Prostate gland (tissue), 2 donors: ENCODE measurements at regions not wholly inside any gene's neighbourhood (a gene's known extent, or its start where the extent isn't known, plus 50 kb on each side); places are given as distances from the start of the nearest gene placed in this dataset.
"Not testable (repeated sequence)": the region's sequence is repeated elsewhere in the genome, so short reads cannot be mapped to it uniquely, and the experiment has no call there.

Experiments used
- DNase-seq: peaks from one replicate; pipeline ENCODE4 v3.0.0-alpha.2; 2019; ENCODE audit warnings: low spot score
- H3K27ac ChIP-seq, 2 donors: fragments of 200-600 bp; sonication (generic); 2 replicates each; pipeline ENCODE4 v1.5.1; 2017 to 2019
- H3K27me3 ChIP-seq: fragments of 200-600 bp; sonication (generic); replicated peaks from 2 replicates; pipeline ENCODE4 v1.5.1; 2019; ENCODE audit not compliant: insufficient read depth
- H3K36me3 ChIP-seq, 2 donors: fragments of 200-600 bp; sonication (generic); 1 replicate in 1 of 2; 2 replicates in 1 of 2; pipeline versions ENCODE4 v1.5.1 to v1.8.1; 2017 to 2019
- H3K4me1 ChIP-seq: fragments of 200-600 bp; sonication (generic); replicated peaks from 2 replicates; pipeline ENCODE4 v1.5.1; 2019
- H3K4me3 ChIP-seq, 2 donors: fragments of 200-600 bp; sonication (generic); 2 replicates each; pipeline ENCODE4 v1.5.1; 2017 to 2019
- H3K9me3 ChIP-seq: fragments of 200-600 bp; sonication (generic); 2 replicates; pipeline ENCODE4 v1.5.1; 2017
- CTCF ChIP-seq, 4 experiments: fragments of 200-600 bp in 2 of 4; fragments of 450-650 bp in 2 of 4; sonication (generic) in 2 of 4; IDR thresholded peaks; 1 replicate in 3 of 4; 2 replicates in 1 of 4; pipeline ENCODE4 v1.5.1; 2016 to 2019; ENCODE audit warnings: antibody characterized with exemption in 4 of 4, mild to moderate bottlenecking in 2 of 4, moderate library complexity in 2 of 4
- POLR2A ChIP-seq: fragments of 450-650 bp; IDR thresholded peaks from one replicate; pipeline ENCODE4 v1.6.1; 2016; ENCODE audit warnings: antibody characterized with exemption, mild to moderate bottlenecking
- POLR2AphosphoS5 ChIP-seq: sonication (generic); formaldehyde crosslinking; IDR thresholded peaks from one replicate; pipeline ENCODE4 v1.6.1; 2017; ENCODE audit warnings: antibody characterized with exemption
- WGBS: methylation state at CpG from one replicate; pipeline ENCODE4 v1.1.5; 2018; 5-methylcytosine and 5-hydroxymethylcytosine counted together
- intact Hi-C: fragments of 100-400 bp; cut with DNase I; formaldehyde crosslinking; loops from one replicate; pipeline ENCODE4 v1.14.2; 2022

GRCh38 chr2:199554026-199554425, 96.3 kb upstream of the SATB2 start:
- no peak overlapping the region for H3K4me3 ChIP-seq
- intact Hi-C loops = no loop called here
- H3K36me3 ChIP-seq = no peaks in the 10 kb centered on the region
- no peak for DNase-seq
- H3K9me3 ChIP-seq = no peaks in the 10 kb centered on the region
- WGBS = 87% methylated on average over 2 of the region's 2 CpGs
- TF ChIP-seq POLR2A (no peak), POLR2AphosphoS5 (no peak), CTCF (IDR thresholded peaks at IDR 0.05) (no peak)
- H3K27ac ChIP-seq = no peak overlapping the region
- no peaks in the 10 kb centered on the region for H3K27me3 ChIP-seq
- no peaks in the 10 kb centered on the region for H3K4me1 ChIP-seq

- no peaks in the 10 kb centered on the region for H3K36me3 ChIP-seq
- no peak overlapping the region for H3K27ac ChIP-seq
- H3K27me3 ChIP-seq = no peaks in the 10 kb centered on the region
- intact Hi-C loops = no loop called here
- TF ChIP-seq POLR2AphosphoS5 (no peak), POLR2A (no peak), CTCF (IDR thresholded peaks at IDR 0.05) (no peak)
- WGBS = 85% methylated on average over 6 of the region's 6 CpGs
- no peak overlapping the region for H3K4me3 ChIP-seq
- no peak for DNase-seq
- no peaks in the 10 kb centered on the region for H3K9me3 ChIP-seq
- H3K4me1 ChIP-seq = no peaks in the 10 kb centered on the region
Observed at GRCh38 chr2:199552141-199552540, 94.4 kb upstream of the SATB2 start.

GRCh38 chr2:199543606-199544172, 86.0 kb upstream of the SATB2 start:
- Histone ChIP-seq H3K27me3 (no peaks in the 10 kb centered on the region), H3K4me3 (no peak overlapping the region), H3K9me3 (no peaks in the 10 kb centered on the region), H3K27ac (no peak overlapping the region), H3K36me3 (no peaks in the 10 kb centered on the region), H3K4me1 (no peaks in the 10 kb centered on the region)
- no peak for TF ChIP-seq POLR2A
- no peak for TF ChIP-seq CTCF (IDR thresholded peaks at IDR 0.05)
- no peak for TF ChIP-seq POLR2AphosphoS5
- WGBS = 78% methylated on average over 4 of the region's 4 CpGs
- intact Hi-C loops = no loop called here
- DNase-seq = no peak

GRCh38 chr2:199535445-199536177, 77.9 kb upstream of the SATB2 start:
- no peaks in the 10 kb centered on the region for H3K27me3 ChIP-seq
- no peaks in the 10 kb centered on the region for H3K36me3 ChIP-seq
- H3K9me3 ChIP-seq = no peaks in the 10 kb centered on the region
- TF ChIP-seq POLR2A (no peak), CTCF (IDR thresholded peaks at IDR 0.05) (no peak), POLR2AphosphoS5 (no peak)
- 86% methylated on average over 7 of the region's 7 CpGs for WGBS
- no peak for DNase-seq
- no peak overlapping the region for H3K27ac ChIP-seq
- no peak overlapping the region for H3K4me3 ChIP-seq
- intact Hi-C loops = no loop called here
- no peaks in the 10 kb centered on the region for H3K4me1 ChIP-seq

- H3K4me3 ChIP-seq, intact Hi-C loops, H3K36me3 ChIP-seq, H3K27ac ChIP-seq, H3K27me3 ChIP-seq, H3K9me3 ChIP-seq, H3K4me1 ChIP-seq, DNase-seq: not testable (repeated sequence)
- 94% methylated on average over 3 of the region's 3 CpGs for WGBS
Observed at GRCh38 chr2:199533873-199534272, 76.1 kb upstream of the SATB2 start.
